KBM-7 (cell line): ENCODE measurements at regions not wholly inside any gene's neighbourhood (a gene's known extent, or its start where the extent isn't known, plus 50 kb on each side); places are given as distances from the start of the nearest gene placed in this dataset.
"Not testable (repeated sequence)": the region's sequence is repeated elsewhere in the genome, so short reads cannot be mapped to it uniquely, and the experiment has no call there.

Experiments used
- DNase-seq: peaks from one replicate; pipeline ENCODE4 v3.0.0-alpha.2; 2015
- in situ Hi-C: fragments of 300-500 bp; cut with MboI; formaldehyde crosslinking; loops from 2 replicates; pipeline ENCODE4 v1.14.3; 2020; ENCODE audit warnings: low sequenced_read_pairs, low pct_unique_long_range_greater_than_20kb, mixed read lengths

- in situ Hi-C loops = no loop called here
- DNase-seq = no peak
Measured at GRCh38 chr6:166814390-166814789, 142.0 kb downstream of the RNASET2 start.

- in situ Hi-C loops = no loop called here
- no peak for DNase-seq
Measured at GRCh38 chr6:166813461-166813860, 142.9 kb downstream of the RNASET2 start.

GRCh38 chr6:166810864-166811263, 145.5 kb downstream of the RNASET2 start:
- in situ Hi-C loops = no loop called here
- DNase-seq = no peak

GRCh38 chr6:166809721-166810120, 146.6 kb downstream of the RNASET2 start:
- no peak for DNase-seq
- in situ Hi-C loops = no loop called here

GRCh38 chr6:166806962-166807757, 149.2 kb downstream of the RNASET2 start:
- no peak for DNase-seq
- in situ Hi-C loops = no loop called here

- in situ Hi-C loops = no loop called here
- no peak for DNase-seq
Measured at GRCh38 chr6:166806217-166806838, 150.0 kb downstream of the RNASET2 start.

GRCh38 chr6:166803471-166803870, 152.9 kb downstream of the RNASET2 start:
- no peak for DNase-seq
- in situ Hi-C loops = no loop called here

GRCh38 chr6:166802401-166802800, 153.9 kb downstream of the RNASET2 start:
- in situ Hi-C loops = no loop called here
- no peak for DNase-seq

- no peak for DNase-seq
- in situ Hi-C loops = no loop called here
Measured at GRCh38 chr6:166800137-166800536, 156.2 kb downstream of the RNASET2 start.

- in situ Hi-C loops = no loop called here
- DNase-seq = no peak
Measured at GRCh38 chr6:166798652-166799051, 157.7 kb downstream of the RNASET2 start.

GRCh38 chr6:166796610-166797009, 159.7 kb downstream of the RNASET2 start:
- DNase-seq = no peak
- in situ Hi-C loops = no loop called here

GRCh38 chr6:166795879-166796278, 160.5 kb downstream of the RNASET2 start:
- no peak for DNase-seq
- in situ Hi-C loops = no loop called here

GRCh38 chr6:166790808-166791207, 163.8 kb upstream of the RPS6KA2 start:
- DNase-seq, in situ Hi-C loops: not testable (repeated sequence)

GRCh38 chr6:166788846-166789529, 161.9 kb upstream of the RPS6KA2 start:
- DNase-seq, in situ Hi-C loops: not testable (repeated sequence)

- in situ Hi-C loops = no loop called here
- peak; percentile 69 for DNase-seq
Measured at GRCh38 chr6:166786704-166787293, 159.7 kb upstream of the RPS6KA2 start.

GRCh38 chr6:166785131-166785530, 158.1 kb upstream of the RPS6KA2 start:
- in situ Hi-C loops = no loop called here

GRCh38 chr6:166784691-166785090, 157.6 kb upstream of the RPS6KA2 start:
- DNase-seq = no peak
- in situ Hi-C loops = no loop called here

More at GRCh38 chr6:166785131-166785530, 158.1 kb upstream of the RPS6KA2 start:
- DNase-seq = no peak

- in situ Hi-C loops = no loop called here
- DNase-seq = no peak
Measured at GRCh38 chr6:166782520-166782919, 155.5 kb upstream of the RPS6KA2 start.

- no peak for DNase-seq
- in situ Hi-C loops = no loop called here
Measured at GRCh38 chr6:166781331-166781730, 154.3 kb upstream of the RPS6KA2 start.
